MM.1S (cell line): ENCODE measurements at regions not wholly inside any gene's neighbourhood (a gene's known extent, or its start where the extent isn't known, plus 50 kb on each side); places are given as distances from the start of the nearest gene placed in this dataset.

ENCODE experiments used
- DNase-seq: peaks from one replicate; pipeline ENCODE4 v3.0.0-alpha.2; 2015
- H2AFZ ChIP-seq: fragments of 300-600 bp; sonication (generic); 2 replicates; pipeline ENCODE4 v1.6.0; 2016; ENCODE audit warnings: antibody characterized with exemption, low read length
- H3F3A ChIP-seq: fragments of 300-600 bp; sonication (generic); 2 replicates; pipeline ENCODE4 v1.6.1; 2016; ENCODE audit warnings: mild to moderate bottlenecking, antibody characterized with exemption, low read length, moderate library complexity, mixed read lengths; ENCODE audit not compliant: insufficient read depth
- H3K27ac ChIP-seq: fragments of 300-600 bp; sonication (generic); 2 replicates; pipeline ENCODE4 v1.5.1; 2016; ENCODE audit warnings: mild to moderate bottlenecking, low read length
- H3K27me3 ChIP-seq: fragments of 300-600 bp; sonication (generic); replicated peaks from 2 replicates; pipeline ENCODE4 v1.6.0; 2016; ENCODE audit warnings: low read length; ENCODE audit not compliant: insufficient read depth
- H3K36me3 ChIP-seq: fragments of 300-600 bp; sonication (generic); replicated peaks from 2 replicates; pipeline ENCODE4 v1.6.1; 2016; ENCODE audit warnings: mild to moderate bottlenecking, low read length, mixed read lengths; ENCODE audit not compliant: insufficient read depth
- H3K4me1 ChIP-seq: fragments of 300-600 bp; sonication (generic); 2 replicates; pipeline ENCODE4 v1.6.1; 2016; ENCODE audit warnings: low read length, mixed read lengths
- H3K4me2 ChIP-seq: fragments of 300-600 bp; sonication (generic); 2 replicates; pipeline ENCODE4 v1.6.0; 2016; ENCODE audit warnings: low read depth, low read length
- H3K4me3 ChIP-seq: fragments of 300-600 bp; sonication (generic); 2 replicates; pipeline ENCODE4 v1.5.1; 2016; ENCODE audit warnings: low read length, mixed read lengths
- H3K79me2 ChIP-seq: fragments of 300-600 bp; sonication (generic); 2 replicates; pipeline ENCODE4 v1.6.1; 2016; ENCODE audit warnings: mixed run types, low read length, mixed read lengths
- H3K9ac ChIP-seq: fragments of 300-600 bp; sonication (generic); 2 replicates; pipeline ENCODE4 v1.6.1; 2016; ENCODE audit warnings: low read length, mixed read lengths
- H3K9me2 ChIP-seq: fragments of 300-600 bp; sonication (generic); replicated peaks from 2 replicates; pipeline ENCODE4 v1.6.1; 2016; ENCODE audit warnings: mild to moderate bottlenecking, low read length, mixed read lengths; ENCODE audit not compliant: insufficient read depth
- H3K9me3 ChIP-seq: fragments of 300-600 bp; sonication (generic); replicated peaks from 2 replicates; pipeline ENCODE4 v1.6.1; 2016; ENCODE audit warnings: mild to moderate bottlenecking, low read length, mixed read lengths; ENCODE audit not compliant: insufficient read depth
- H4K20me1 ChIP-seq: fragments of 300-600 bp; sonication (generic); 2 replicates; pipeline ENCODE4 v1.6.1; 2016; ENCODE audit warnings: mild to moderate bottlenecking, low read length, moderate library complexity, mixed read lengths; ENCODE audit not compliant: insufficient read depth
- EZH2 ChIP-seq: fragments of 300-600 bp; sonication (generic); optimal IDR thresholded peaks from 2 replicates; pipeline ENCODE3; 2017; ENCODE audit warnings: low read depth, mild to moderate bottlenecking, antibody characterized with exemption, low read length, mixed read lengths
- EZH2phosphoT487 ChIP-seq: fragments of 300-600 bp; sonication (generic); IDR thresholded peaks from 2 replicates; pipeline ENCODE4 v1.6.1; 2018; ENCODE audit warnings: antibody characterized with exemption, low read length
- TF ChIP-seq, protein P1 (sequence below): fragments of 300-600 bp; sonication (generic); IDR thresholded peaks from 2 replicates; pipeline ENCODE4 v1.5.1; 2016; ENCODE audit warnings: antibody characterized with exemption, low read length, mixed read lengths

DNA sequence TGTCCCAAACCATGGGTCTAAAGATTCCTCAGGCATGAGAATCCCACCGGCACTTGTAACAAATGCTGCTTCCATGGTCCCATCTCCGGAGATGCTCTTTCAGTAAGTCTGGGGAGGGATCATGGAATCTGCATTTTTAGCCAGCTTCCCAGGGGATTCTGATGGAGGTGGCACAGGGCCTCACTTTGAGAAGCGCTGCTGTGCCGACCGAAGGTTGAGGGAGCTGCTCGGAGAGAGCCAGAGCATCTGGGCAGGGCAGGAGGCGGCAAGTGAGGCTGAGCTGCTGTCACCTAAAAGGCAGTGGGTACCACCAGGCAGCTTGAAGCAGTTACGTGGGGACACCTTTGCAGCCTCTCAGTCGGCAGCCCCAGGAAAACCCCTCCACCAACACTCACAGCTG, 100.2 kb upstream of the CDYL start:
- H3K9me2 ChIP-seq: no peaks in the 10 kb centered on the region
- no peaks in the 10 kb centered on the region for H4K20me1 ChIP-seq
- no peaks in the 10 kb centered on the region for H3K79me2 ChIP-seq
- H3K9me3 ChIP-seq: no peaks in the 10 kb centered on the region
- no peak overlapping the region for H3K27ac ChIP-seq
- no peak for DNase-seq
- H3K4me2 ChIP-seq: no peak overlapping the region
- TF ChIP-seq EZH2 (no peak), EZH2phosphoT487 (no peak)
- TF ChIP-seq, protein P1, sequence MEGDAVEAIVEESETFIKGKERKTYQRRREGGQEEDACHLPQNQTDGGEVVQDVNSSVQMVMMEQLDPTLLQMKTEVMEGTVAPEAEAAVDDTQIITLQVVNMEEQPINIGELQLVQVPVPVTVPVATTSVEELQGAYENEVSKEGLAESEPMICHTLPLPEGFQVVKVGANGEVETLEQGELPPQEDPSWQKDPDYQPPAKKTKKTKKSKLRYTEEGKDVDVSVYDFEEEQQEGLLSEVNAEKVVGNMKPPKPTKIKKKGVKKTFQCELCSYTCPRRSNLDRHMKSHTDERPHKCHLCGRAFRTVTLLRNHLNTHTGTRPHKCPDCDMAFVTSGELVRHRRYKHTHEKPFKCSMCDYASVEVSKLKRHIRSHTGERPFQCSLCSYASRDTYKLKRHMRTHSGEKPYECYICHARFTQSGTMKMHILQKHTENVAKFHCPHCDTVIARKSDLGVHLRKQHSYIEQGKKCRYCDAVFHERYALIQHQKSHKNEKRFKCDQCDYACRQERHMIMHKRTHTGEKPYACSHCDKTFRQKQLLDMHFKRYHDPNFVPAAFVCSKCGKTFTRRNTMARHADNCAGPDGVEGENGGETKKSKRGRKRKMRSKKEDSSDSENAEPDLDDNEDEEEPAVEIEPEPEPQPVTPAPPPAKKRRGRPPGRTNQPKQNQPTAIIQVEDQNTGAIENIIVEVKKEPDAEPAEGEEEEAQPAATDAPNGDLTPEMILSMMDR: no peak
- no peaks in the 10 kb centered on the region for H3K36me3 ChIP-seq
- H3K4me3 ChIP-seq: no peak overlapping the region
- H3F3A ChIP-seq: no peaks in the 10 kb centered on the region
- H3K4me1 ChIP-seq: no peaks in the 10 kb centered on the region
- H3K9ac ChIP-seq: no peak overlapping the region
- H3K27me3 ChIP-seq: no peaks in the 10 kb centered on the region
- H2AFZ ChIP-seq: no peak overlapping the region

DNA sequence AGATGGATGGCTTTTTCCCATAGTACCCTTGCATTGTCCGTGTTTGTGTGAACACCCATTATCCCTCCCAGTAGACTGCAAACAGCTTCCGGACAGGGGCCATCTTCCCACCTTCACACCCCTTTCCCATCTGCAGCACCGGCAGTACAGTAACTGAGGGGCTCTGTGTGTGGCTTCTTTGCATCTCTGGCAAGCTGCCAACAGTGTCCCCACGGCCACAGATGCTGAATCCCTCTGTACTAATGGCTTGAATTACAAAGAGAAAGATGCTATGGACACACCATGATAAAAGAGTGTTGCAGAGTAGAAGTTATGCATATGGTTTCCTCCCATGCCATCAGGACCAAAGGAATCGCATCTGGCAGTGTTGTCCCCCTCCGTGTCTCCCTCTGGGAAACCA, 101.1 kb upstream of the CDYL start:
- no peaks in the 10 kb centered on the region for H3K4me1 ChIP-seq
- H3F3A ChIP-seq: no peaks in the 10 kb centered on the region
- DNase-seq: no peak
- no peaks in the 10 kb centered on the region for H3K79me2 ChIP-seq
- H3K27me3 ChIP-seq: no peaks in the 10 kb centered on the region
- no peak overlapping the region for H3K4me3 ChIP-seq
- no peaks in the 10 kb centered on the region for H4K20me1 ChIP-seq
- H3K9me2 ChIP-seq: no peaks in the 10 kb centered on the region
- no peaks in the 10 kb centered on the region for H3K9me3 ChIP-seq
- no peak overlapping the region for H3K4me2 ChIP-seq
- no peak overlapping the region for H3K27ac ChIP-seq
- H3K36me3 ChIP-seq: no peaks in the 10 kb centered on the region
- H2AFZ ChIP-seq: no peak overlapping the region
- H3K9ac ChIP-seq: no peak overlapping the region
- TF ChIP-seq, protein P1: no peak
- TF ChIP-seq EZH2phosphoT487 (no peak), EZH2 (no peak)

DNA sequence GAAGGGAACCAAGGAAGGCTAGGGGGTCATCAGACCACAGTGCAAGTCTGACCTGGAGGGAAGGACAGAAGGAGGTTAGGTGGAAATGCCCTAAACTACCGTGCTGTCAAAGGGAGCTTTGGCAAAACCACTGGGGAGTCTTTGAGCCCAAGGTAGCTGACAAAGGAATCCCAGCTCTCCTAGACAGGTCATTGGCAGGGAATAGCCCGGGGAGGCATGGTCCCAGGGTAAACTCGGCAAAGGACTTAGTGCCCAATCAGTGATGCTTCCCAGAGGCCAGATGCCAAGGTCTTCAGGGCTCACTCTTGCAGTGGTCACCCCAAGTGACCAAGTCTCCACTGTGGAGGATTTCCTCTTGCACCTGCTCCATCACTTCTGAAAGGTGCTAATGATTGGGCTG, 102.3 kb upstream of the CDYL start:
- H3K4me3 ChIP-seq: no peak overlapping the region
- no peaks in the 10 kb centered on the region for H3K4me1 ChIP-seq
- no peak overlapping the region for H3K27ac ChIP-seq
- H3K36me3 ChIP-seq: no peaks in the 10 kb centered on the region
- H3K9me2 ChIP-seq: no peaks in the 10 kb centered on the region
- no peak for DNase-seq
- H3K4me2 ChIP-seq: no peak overlapping the region
- H4K20me1 ChIP-seq: no peaks in the 10 kb centered on the region
- H3F3A ChIP-seq: no peaks in the 10 kb centered on the region
- H3K9ac ChIP-seq: no peak overlapping the region
- TF ChIP-seq, protein P1: no peak
- TF ChIP-seq EZH2: no peak
- TF ChIP-seq EZH2phosphoT487: no peak
- no peaks in the 10 kb centered on the region for H3K9me3 ChIP-seq
- no peak overlapping the region for H2AFZ ChIP-seq
- H3K79me2 ChIP-seq: no peaks in the 10 kb centered on the region
- H3K27me3 ChIP-seq: no peaks in the 10 kb centered on the region

DNA sequence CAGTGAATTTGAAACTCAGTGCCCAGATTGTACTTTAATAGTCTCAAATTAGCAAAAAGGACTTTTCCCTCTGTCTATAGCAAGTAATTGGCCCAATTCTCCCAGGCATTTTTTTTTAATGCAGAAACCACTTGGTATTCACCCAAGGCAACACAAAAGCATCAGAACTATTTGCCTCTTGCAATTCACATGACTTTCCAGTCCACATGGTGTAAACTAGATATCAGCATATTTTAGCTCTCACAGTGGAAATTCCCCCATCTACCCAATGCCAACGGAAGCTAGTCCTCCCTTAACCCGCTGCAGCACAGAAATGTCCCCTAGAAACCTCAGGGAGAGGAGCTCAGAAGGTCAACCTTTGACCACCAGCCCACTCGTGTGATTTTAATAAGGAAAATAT, 103.4 kb upstream of the CDYL start:
- Histone ChIP-seq H3K27ac (no peak overlapping the region), H3K9ac (no peak overlapping the region), H4K20me1 (no peaks in the 10 kb centered on the region), H3K27me3 (no peaks in the 10 kb centered on the region), H3K79me2 (no peaks in the 10 kb centered on the region), H3F3A (no peaks in the 10 kb centered on the region), H3K4me1 (no peaks in the 10 kb centered on the region), H3K4me3 (no peak overlapping the region), H3K36me3 (no peaks in the 10 kb centered on the region), H3K9me3 (no peaks in the 10 kb centered on the region), H3K9me2 (no peaks in the 10 kb centered on the region), H2AFZ (no peak overlapping the region), H3K4me2 (no peak overlapping the region)
- TF ChIP-seq EZH2phosphoT487: no peak
- TF ChIP-seq EZH2: no peak
- TF ChIP-seq, protein P1: no peak
- DNase-seq: no peak
